Lower leg skin (tissue), 4 donors: ENCODE measurements at regions not wholly inside any gene's neighbourhood (a gene's known extent, or its start where the extent isn't known, plus 50 kb on each side); places are given as distances from the start of the nearest gene placed in this dataset.

ENCODE experiments used
- DNase-seq, 2 donors: peaks; one replicate each; pipeline ENCODE4 v3.0.0-alpha.2; 2019; ENCODE audit warnings: low spot score in 2 of 2
- H3K4me3 ChIP-seq: fragments of 200-600 bp; sonication (generic); 2 replicates; pipeline ENCODE4 v1.5.1; 2017; ENCODE audit warnings: mild to moderate bottlenecking, low read depth; ENCODE audit not compliant: poor library complexity, severe bottlenecking
- POLR2A ChIP-seq, 2 donors: fragments of 450-650 bp; IDR thresholded peaks; one replicate each; pipeline ENCODE4 v1.6.1; 2016 to 2017; ENCODE audit warnings: antibody characterized with exemption in 2 of 2, mild to moderate bottlenecking in 1 of 2, moderate library complexity in 1 of 2
- WGBS, 2 donors: methylation state at CpG; one replicate each; pipeline ENCODE4 v1.1.5; 2018; 5-methylcytosine and 5-hydroxymethylcytosine counted together
- intact Hi-C: fragments of 100-400 bp; cut with DNase I; formaldehyde crosslinking; loops from one replicate; pipeline ENCODE4 v1.15.0; 2023; ENCODE audit warnings: low total_unique reads
- TF ChIP-seq, protein P1 (sequence below), 3 donors: fragments of 450-650 bp; IDR thresholded peaks; one replicate each; pipeline ENCODE4 v1.5.1; 2016; ENCODE audit warnings: antibody characterized with exemption in 3 of 3, mild to moderate bottlenecking in 3 of 3, moderate library complexity in 2 of 3

DNA sequence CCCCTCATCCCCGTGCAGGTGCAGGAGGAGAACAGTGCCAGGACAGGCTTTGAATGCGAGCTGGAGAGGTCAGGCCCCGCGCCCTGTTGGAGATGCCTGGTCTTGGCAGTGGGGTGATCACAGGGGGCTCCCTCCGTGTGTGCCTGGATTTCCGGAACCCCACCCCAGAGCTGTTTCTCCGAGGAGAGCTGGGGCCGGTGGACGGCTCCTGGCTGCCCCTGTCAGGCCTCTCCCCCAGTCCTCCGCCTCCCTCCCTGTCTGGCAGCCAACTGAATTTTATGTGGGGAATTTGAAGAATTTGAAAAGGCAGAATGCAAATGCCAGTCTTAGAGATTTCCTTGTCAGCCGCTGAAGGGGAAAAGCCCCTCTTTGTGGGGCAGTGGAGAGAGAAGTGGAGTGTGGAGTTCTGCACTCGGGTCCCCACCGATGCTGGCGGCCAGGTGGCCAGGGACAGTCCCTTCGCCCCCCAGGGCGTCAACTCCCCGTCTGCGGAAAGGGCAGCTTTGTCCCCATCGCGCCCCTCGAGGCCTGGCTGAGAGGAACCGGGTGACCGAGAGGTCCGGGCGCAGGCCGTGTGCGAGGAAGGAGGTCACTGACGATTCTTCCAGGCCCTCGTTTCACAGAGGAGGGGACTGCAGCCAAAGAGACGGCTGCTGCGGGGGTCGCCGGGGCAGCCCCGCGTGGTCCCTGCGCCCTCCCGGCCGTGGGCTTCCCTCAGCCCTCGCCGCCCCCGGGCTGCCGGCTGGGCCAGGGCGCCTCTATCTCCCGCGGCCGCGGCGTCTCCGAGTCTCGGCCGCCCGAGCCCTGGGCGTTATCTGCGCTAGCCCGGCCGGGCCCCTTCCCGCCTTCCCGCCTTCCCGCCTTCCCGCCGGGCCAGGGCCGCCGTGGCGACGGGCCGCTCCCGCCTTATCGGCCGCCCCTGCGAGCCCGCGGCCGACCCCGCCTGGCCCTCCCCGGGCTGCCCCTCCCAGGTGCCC is 56.0 kb upstream of the LCTL start:
- H3K4me3 ChIP-seq = no peak overlapping the region
- 36 to 72% methylated on average over 28 to 56 of the region's 75 CpGs for WGBS, 2 donors
- intact Hi-C loops = no loop called here
- DNase-seq = no peak
- TF ChIP-seq, protein P1, sequence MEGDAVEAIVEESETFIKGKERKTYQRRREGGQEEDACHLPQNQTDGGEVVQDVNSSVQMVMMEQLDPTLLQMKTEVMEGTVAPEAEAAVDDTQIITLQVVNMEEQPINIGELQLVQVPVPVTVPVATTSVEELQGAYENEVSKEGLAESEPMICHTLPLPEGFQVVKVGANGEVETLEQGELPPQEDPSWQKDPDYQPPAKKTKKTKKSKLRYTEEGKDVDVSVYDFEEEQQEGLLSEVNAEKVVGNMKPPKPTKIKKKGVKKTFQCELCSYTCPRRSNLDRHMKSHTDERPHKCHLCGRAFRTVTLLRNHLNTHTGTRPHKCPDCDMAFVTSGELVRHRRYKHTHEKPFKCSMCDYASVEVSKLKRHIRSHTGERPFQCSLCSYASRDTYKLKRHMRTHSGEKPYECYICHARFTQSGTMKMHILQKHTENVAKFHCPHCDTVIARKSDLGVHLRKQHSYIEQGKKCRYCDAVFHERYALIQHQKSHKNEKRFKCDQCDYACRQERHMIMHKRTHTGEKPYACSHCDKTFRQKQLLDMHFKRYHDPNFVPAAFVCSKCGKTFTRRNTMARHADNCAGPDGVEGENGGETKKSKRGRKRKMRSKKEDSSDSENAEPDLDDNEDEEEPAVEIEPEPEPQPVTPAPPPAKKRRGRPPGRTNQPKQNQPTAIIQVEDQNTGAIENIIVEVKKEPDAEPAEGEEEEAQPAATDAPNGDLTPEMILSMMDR (IDR thresholded peaks at IDR 0.05) = no peak
- no peak for TF ChIP-seq POLR2A (IDR thresholded peaks at IDR 0.05)

DNA sequence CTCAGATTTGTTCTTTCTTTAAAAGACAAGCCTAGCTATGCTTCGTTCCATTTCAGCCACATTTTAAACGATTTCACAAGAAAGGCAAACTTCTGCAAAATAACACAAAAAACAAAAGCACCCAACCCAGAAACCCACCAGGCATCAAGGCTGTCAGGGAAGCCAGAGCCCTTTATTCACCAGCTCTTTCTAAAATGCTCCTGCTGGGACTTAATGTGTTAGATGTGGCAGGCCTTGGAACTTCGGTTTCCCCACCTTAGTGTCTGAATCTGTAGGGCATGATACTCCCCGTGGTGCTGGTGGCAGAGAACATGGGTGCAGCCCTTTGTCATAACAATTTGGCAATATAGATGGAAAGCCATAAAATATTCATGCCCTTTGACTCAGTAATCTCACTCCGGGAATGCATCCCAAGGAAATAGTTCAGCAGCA is 56.8 kb upstream of the LCTL start:
- no peak overlapping the region for H3K4me3 ChIP-seq
- intact Hi-C loops = no loop called here

GRCh38 chr15:66623801-66624453 is 58.1 kb upstream of the LCTL start:
- intact Hi-C loops = no loop called here
- 56 to 57% methylated on average over 6 of the region's 6 CpGs for WGBS, 2 donors
- no peak for DNase-seq
- TF ChIP-seq, protein P1 (IDR thresholded peaks at IDR 0.05) = no peak
- no peak for TF ChIP-seq POLR2A (IDR thresholded peaks at IDR 0.05)
- H3K4me3 ChIP-seq = no peak overlapping the region

More for the DNA sequence above, 56.8 kb upstream of the LCTL start:
- DNase-seq = no peak
- TF ChIP-seq, protein P1 (IDR thresholded peaks at IDR 0.05) = no peak
- TF ChIP-seq POLR2A (IDR thresholded peaks at IDR 0.05) = no peak
- 33 to 35% methylated on average over 5 of the region's 5 CpGs for WGBS, 2 donors

DNA sequence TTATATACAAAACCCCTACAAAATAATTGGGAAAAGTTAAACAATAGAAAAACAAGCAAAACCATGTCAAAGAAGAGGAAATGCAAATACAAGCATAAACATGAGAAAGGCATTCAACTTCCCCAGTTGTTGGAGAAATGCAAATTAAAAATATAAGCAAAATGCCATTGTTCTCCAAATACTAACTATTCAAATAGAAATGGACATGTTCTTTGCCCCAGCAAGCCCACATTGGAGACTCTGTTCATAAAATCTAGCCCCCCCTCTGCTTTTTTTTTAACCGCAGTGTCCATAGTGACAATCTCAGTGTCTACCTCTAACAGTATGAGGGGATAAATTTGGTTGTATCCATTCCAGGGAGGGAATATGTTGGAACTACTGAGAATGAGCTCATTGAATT is 59.7 kb upstream of the LCTL start:
- TF ChIP-seq POLR2A (IDR thresholded peaks at IDR 0.05) = no peak
- TF ChIP-seq, protein P1 (IDR thresholded peaks at IDR 0.05) = no peak
- WGBS, 2 donors = 91 to 96% methylated on average over 1 of the region's 1 CpG
- no peak for DNase-seq
- intact Hi-C loops = no loop called here
- H3K4me3 ChIP-seq = no peak overlapping the region

- DNase-seq = no peak
- H3K4me3 ChIP-seq = no peak overlapping the region
- 85% methylated on average over 4 of the region's 4 CpGs for WGBS, 2 donors
- TF ChIP-seq, protein P1 (IDR thresholded peaks at IDR 0.05) = no peak
- TF ChIP-seq POLR2A (IDR thresholded peaks at IDR 0.05) = no peak
- intact Hi-C loops = no loop called here
Measured at GRCh38 chr15:66625974-66626373, 60.2 kb upstream of the LCTL start.
